Parathyroid adenoma (tissue), 2 donors: ENCODE measurements at regions not wholly inside any gene's neighbourhood (a gene's known extent, or its start where the extent isn't known, plus 50 kb on each side); places are given as distances from the start of the nearest gene placed in this dataset.

Source experiments
- H2AFZ ChIP-seq: fragments of 300-600 bp; sonication (generic); one replicate; pipeline ENCODE4 v1.7.0; 2017; ENCODE audit warnings: antibody characterized with exemption, mild to moderate bottlenecking
- H3K27ac ChIP-seq: fragments of 300-600 bp; sonication (generic); one replicate; pipeline ENCODE4 v1.7.0; 2017
- H3K27me3 ChIP-seq: fragments of 300-600 bp; sonication (generic); one replicate; pipeline ENCODE4 v1.7.0; 2017; ENCODE audit warnings: low read length; ENCODE audit not compliant: control insufficient read depth, insufficient read depth
- H3K36me3 ChIP-seq: fragments of 300-600 bp; sonication (generic); one replicate; pipeline ENCODE4 v1.7.0; 2017; ENCODE audit warnings: low read length; ENCODE audit not compliant: control insufficient read depth, insufficient read depth
- H3K4me1 ChIP-seq: fragments of 300-600 bp; sonication (generic); one replicate; pipeline ENCODE4 v1.7.0; 2017; ENCODE audit warnings: control low read depth
- H3K4me2 ChIP-seq: fragments of 300-600 bp; sonication (generic); one replicate; pipeline ENCODE4 v1.7.0; 2017; ENCODE audit warnings: low read length
- H3K4me3 ChIP-seq: fragments of 300-600 bp; sonication (generic); one replicate; pipeline ENCODE4 v1.7.0; 2017; ENCODE audit warnings: low read depth, low read length
- H3K79me2 ChIP-seq: fragments of 300-600 bp; sonication (generic); one replicate; pipeline ENCODE4 v1.7.0; 2017; ENCODE audit warnings: control low read depth
- H3K9ac ChIP-seq: fragments of 300-600 bp; sonication (generic); one replicate; pipeline ENCODE4 v1.7.0; 2017; ENCODE audit warnings: mild to moderate bottlenecking
- H3K9me3 ChIP-seq: fragments of 300-600 bp; sonication (generic); one replicate; pipeline ENCODE4 v1.7.0; 2017; ENCODE audit warnings: low read length; ENCODE audit not compliant: control insufficient read depth
- TF ChIP-seq, protein P1 (sequence below): fragments of 300-600 bp; sonication (generic); IDR thresholded peaks from one replicate; pipeline ENCODE4 v1.7.0; 2017; ENCODE audit warnings: antibody characterized with exemption, mild to moderate bottlenecking
- donor health status: primary hyperparathyroidism.

DNA sequence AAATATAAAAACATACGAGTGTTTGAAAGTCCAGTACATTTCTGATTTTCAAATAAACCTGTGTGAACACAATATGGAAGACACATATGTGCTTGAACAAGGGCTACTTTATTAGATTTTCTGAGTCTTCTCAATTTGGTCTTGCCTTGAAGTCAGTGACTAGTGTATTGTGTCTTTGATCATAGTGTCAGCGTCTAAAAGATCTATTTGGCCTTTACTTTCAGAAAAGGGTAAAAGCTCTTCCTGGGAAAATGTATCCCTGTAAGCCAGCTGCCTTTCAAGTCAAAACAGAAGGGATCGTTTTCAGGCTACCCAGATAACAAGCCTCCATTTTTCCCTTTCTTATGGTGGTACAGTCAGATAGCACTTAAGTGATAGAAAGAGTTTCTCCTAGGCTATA is 471.9 kb downstream of the CMPK2 start:
- H3K4me1 ChIP-seq = no peaks in the 10 kb centered on the region
- H3K27me3 ChIP-seq = no peaks in the 10 kb centered on the region
- no peaks in the 10 kb centered on the region for H3K79me2 ChIP-seq
- H3K4me3 ChIP-seq = no peak overlapping the region
- H3K27ac ChIP-seq = no peak overlapping the region
- TF ChIP-seq, protein P1, sequence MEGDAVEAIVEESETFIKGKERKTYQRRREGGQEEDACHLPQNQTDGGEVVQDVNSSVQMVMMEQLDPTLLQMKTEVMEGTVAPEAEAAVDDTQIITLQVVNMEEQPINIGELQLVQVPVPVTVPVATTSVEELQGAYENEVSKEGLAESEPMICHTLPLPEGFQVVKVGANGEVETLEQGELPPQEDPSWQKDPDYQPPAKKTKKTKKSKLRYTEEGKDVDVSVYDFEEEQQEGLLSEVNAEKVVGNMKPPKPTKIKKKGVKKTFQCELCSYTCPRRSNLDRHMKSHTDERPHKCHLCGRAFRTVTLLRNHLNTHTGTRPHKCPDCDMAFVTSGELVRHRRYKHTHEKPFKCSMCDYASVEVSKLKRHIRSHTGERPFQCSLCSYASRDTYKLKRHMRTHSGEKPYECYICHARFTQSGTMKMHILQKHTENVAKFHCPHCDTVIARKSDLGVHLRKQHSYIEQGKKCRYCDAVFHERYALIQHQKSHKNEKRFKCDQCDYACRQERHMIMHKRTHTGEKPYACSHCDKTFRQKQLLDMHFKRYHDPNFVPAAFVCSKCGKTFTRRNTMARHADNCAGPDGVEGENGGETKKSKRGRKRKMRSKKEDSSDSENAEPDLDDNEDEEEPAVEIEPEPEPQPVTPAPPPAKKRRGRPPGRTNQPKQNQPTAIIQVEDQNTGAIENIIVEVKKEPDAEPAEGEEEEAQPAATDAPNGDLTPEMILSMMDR = no peak
- H3K9me3 ChIP-seq = no peaks in the 10 kb centered on the region
- no peak overlapping the region for H3K9ac ChIP-seq
- no peaks in the 10 kb centered on the region for H3K36me3 ChIP-seq
- no peak overlapping the region for H2AFZ ChIP-seq
- H3K4me2 ChIP-seq = no peak overlapping the region

GRCh38 chr2:6394276-6394675 is 471.4 kb downstream of the CMPK2 start:
- H3K79me2 ChIP-seq = no peaks in the 10 kb centered on the region
- no peaks in the 10 kb centered on the region for H3K27me3 ChIP-seq
- no peak overlapping the region for H3K27ac ChIP-seq
- H3K4me2 ChIP-seq = no peak overlapping the region
- no peak overlapping the region for H3K9ac ChIP-seq
- TF ChIP-seq, protein P1 = no peak
- no peaks in the 10 kb centered on the region for H3K9me3 ChIP-seq
- no peaks in the 10 kb centered on the region for H3K4me1 ChIP-seq
- no peaks in the 10 kb centered on the region for H3K36me3 ChIP-seq
- no peak overlapping the region for H3K4me3 ChIP-seq
- H2AFZ ChIP-seq = no peak overlapping the region

DNA sequence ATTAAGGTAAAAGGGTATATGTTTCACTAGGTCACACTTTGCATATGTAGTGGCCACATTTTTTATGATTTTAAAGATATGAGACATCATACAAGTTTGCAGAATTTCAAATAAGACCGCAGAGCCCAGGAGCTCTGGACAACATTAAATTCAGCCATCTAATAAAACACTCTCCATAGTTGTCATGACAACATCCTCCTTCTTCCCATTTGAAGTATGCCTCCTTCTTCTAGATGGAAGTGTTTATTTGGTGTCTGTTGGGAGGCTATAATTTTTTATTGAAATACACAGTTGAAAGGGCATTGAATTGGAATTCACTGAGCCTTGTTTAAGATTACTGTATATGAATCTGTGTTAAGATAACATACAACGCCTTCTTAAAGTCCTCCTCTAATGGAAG is 467.3 kb downstream of the CMPK2 start:
- Histone ChIP-seq H3K36me3 (no peaks in the 10 kb centered on the region), H3K4me2 (no peak overlapping the region), H2AFZ (no peak overlapping the region), H3K4me1 (no peaks in the 10 kb centered on the region), H3K9me3 (no peaks in the 10 kb centered on the region), H3K9ac (no peak overlapping the region), H3K79me2 (no peaks in the 10 kb centered on the region), H3K27me3 (no peaks in the 10 kb centered on the region), H3K4me3 (no peak overlapping the region), H3K27ac (no peak overlapping the region)
- TF ChIP-seq, protein P1 = no peak

DNA sequence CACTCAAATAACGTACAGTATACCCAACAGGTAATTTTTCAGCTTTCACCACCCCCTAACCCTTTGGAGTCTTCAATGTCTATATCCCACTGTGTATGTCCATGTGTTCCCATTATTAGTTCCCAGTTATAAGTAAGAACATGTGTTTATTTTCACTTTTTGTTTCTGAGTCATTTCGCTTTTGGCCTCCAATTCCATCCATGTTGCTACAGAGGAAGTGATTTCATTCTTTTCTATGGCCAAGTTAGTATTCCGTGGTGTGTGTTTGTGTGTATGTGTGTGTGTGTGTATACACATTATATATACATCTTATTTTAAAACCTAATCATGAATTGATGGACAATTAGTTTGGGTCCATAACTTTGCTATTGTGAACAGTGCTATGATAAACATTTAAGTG is 464.4 kb downstream of the CMPK2 start:
- Histone ChIP-seq H3K9me3 (no peaks in the 10 kb centered on the region), H3K36me3 (no peaks in the 10 kb centered on the region), H2AFZ (no peak overlapping the region), H3K79me2 (no peaks in the 10 kb centered on the region), H3K4me3 (no peak overlapping the region), H3K4me2 (no peak overlapping the region), H3K9ac (no peak overlapping the region), H3K4me1 (no peaks in the 10 kb centered on the region), H3K27me3 (no peaks in the 10 kb centered on the region), H3K27ac (no peak overlapping the region)
- TF ChIP-seq, protein P1 = no peak

DNA sequence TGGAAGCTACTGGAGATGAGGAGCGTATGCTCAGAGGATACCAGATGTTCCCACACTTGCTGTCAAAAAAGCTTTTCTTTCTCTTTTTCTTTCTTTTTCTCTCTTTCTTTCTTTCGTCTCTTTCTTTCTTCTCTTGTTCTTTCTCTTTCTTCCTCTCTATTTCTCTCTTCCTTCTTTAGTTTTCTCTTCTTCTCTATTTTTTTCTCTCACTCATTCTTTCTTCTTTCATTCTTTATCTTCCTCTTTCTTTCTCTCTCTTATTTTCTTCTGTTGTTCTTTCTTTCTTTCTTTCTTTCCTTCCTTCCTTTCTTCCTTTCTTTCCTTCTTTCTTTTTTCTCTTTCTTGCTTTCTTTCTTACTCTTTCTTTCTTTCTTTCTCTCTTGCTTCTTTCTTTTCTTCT is 457.6 kb downstream of the CMPK2 start:
- H3K27ac ChIP-seq = no peak overlapping the region
- no peaks in the 10 kb centered on the region for H3K79me2 ChIP-seq
- no peaks in the 10 kb centered on the region for H3K36me3 ChIP-seq
- no peaks in the 10 kb centered on the region for H3K27me3 ChIP-seq
- TF ChIP-seq, protein P1 = no peak
- no peak overlapping the region for H2AFZ ChIP-seq
- H3K4me2 ChIP-seq = no peak overlapping the region
- H3K9ac ChIP-seq = no peak overlapping the region
- no peaks in the 10 kb centered on the region for H3K9me3 ChIP-seq
- H3K4me1 ChIP-seq = no peaks in the 10 kb centered on the region
- H3K4me3 ChIP-seq = no peak overlapping the region
